HepG2 (cell line): ENCODE measurements at regions not wholly inside any gene's neighbourhood (a gene's known extent, or its start where the extent isn't known, plus 50 kb on each side); places are given as distances from the start of the nearest gene placed in this dataset.

Source experiments
- ATAC-seq: fragments of 200-7000 bp; cut with Tn5 transposase; 3 replicates; pipeline ENCODE4 v1.9.1; 2020; ENCODE audit warnings: mild to moderate bottlenecking, moderate library complexity
- BruUV-seq: library from RNA; stranded (reverse); fragments of 400-500 nt; replicated peaks from 2 replicates; lab custom pipeline; 2021; lab: Mats Ljungman, UMichigan
- CTCF ChIA-PET: fragments of 300-600 bp; formaldehyde crosslinking; extraction: SDS; loops from one replicate; lab custom pipeline; 2021; ENCODE audit warnings: low total read pairs, inconsistent platforms, low intra/inter-chr PET ratio; lab: Yijun Ruan, JAX
- POLR2A ChIA-PET: fragments of 350-600 bp; sonication (Branson Sonifier 250); formaldehyde crosslinking; loops from one replicate; lab custom pipeline; 2020; ENCODE audit warnings: antibody characterized with exemption, inconsistent platforms; lab: Yijun Ruan, JAX
- DNase-seq: peaks from one replicate; pipeline ENCODE4 v3.0.0-alpha.2; 2015; ENCODE audit warnings: low spot score
- FAIRE-seq: peaks from 3 replicates; lab custom pipeline; 2011; peaks lifted over from hg19 to GRCh38; lab: Jason Lieb, UNC
- H2AFZ ChIP-seq: one replicate; pipeline ENCODE4 v1.6.1; 2011; ENCODE audit warnings: low read length, inconsistent platforms
- H3K27ac ChIP-seq: fragments of 300-600 bp; 3 replicates; pipeline ENCODE4 v1.8.0; 2011; ENCODE audit warnings: mixed run types, mild to moderate bottlenecking, mixed read lengths, low read length, inconsistent platforms; ENCODE audit not compliant: insufficient read depth; ENCODE audit errors: extremely low read length
- H3K27me3 ChIP-seq, 2 experiments: fragments of 200-600 bp in 1 of 2; 2 replicates in 1 of 2; 3 replicates in 1 of 2; pipeline versions ENCODE4 v1.6.0 to v1.8.0; 2011; ENCODE audit warnings: low read length in 2 of 2, mild to moderate bottlenecking in 2 of 2, moderate library complexity in 2 of 2, inconsistent platforms in 1 of 2; ENCODE audit not compliant: insufficient read depth in 2 of 2, control insufficient read depth in 1 of 2
- H3K36me3 ChIP-seq, 2 experiments: fragments of 200-600 bp in 1 of 2; replicated peaks in 1 of 2; 2 replicates in 1 of 2; 3 replicates in 1 of 2; pipeline versions ENCODE4 v1.5.1 to v1.8.0; 2011; ENCODE audit warnings: low read length in 2 of 2, inconsistent platforms in 1 of 2; ENCODE audit not compliant: insufficient read depth in 2 of 2, control insufficient read depth in 1 of 2
- H3K4me1 ChIP-seq: 2 replicates; pipeline ENCODE4 v1.5.1; 2012; ENCODE audit warnings: low read length, inconsistent platforms; ENCODE audit not compliant: insufficient read depth
- H3K4me2 ChIP-seq: 2 replicates; pipeline ENCODE4 v1.6.0; 2011; ENCODE audit warnings: low read depth, low read length, inconsistent platforms
- H3K4me3 ChIP-seq, 3 experiments: fragments of 200-600 bp in 1 of 3; sonication (generic), shearing (Covaris generic) in 1 of 3; replicated peaks in 1 of 3; 2 replicates each; pipeline ENCODE4 v1.5.1; 2011 to 2016; ENCODE audit warnings: low read length in 3 of 3, inconsistent platforms in 2 of 3, low read depth in 2 of 3, mild to moderate bottlenecking in 2 of 3, control low read depth in 1 of 3, mixed read lengths in 1 of 3; ENCODE audit not compliant: insufficient read depth in 1 of 3
- H3K79me2 ChIP-seq: one replicate; pipeline ENCODE4 v1.6.1; 2011; ENCODE audit warnings: low read length, inconsistent platforms; ENCODE audit not compliant: insufficient read depth
- H3K9ac ChIP-seq: 2 replicates; pipeline ENCODE4 v1.6.0; 2011; ENCODE audit warnings: mild to moderate bottlenecking, low read depth, low read length, inconsistent platforms; ENCODE audit not compliant: insufficient read depth
- H3K9me3 ChIP-seq: 2 replicates; pipeline ENCODE4 v1.5.1; 2012; ENCODE audit warnings: mild to moderate bottlenecking, low read length
- H4K20me1 ChIP-seq: 2 replicates; pipeline ENCODE4 v1.6.0; 2011; ENCODE audit warnings: inconsistent platforms, mild to moderate bottlenecking, low read length, moderate library complexity; ENCODE audit not compliant: insufficient read depth
- ATF7-NPFF ChIP-seq: sonication (generic); formaldehyde crosslinking; IDR thresholded peaks from 2 replicates; pipeline ENCODE4 v1.8.1; 2023; ENCODE audit warnings: mild to moderate bottlenecking, low read depth, missing genetic modification reagents, moderate library complexity
- BCL6 ChIP-seq: IDR thresholded peaks from 2 replicates; pipeline ENCODE4 v1.6.1; 2016; ENCODE audit warnings: missing genetic modification reagents, missing compliant biosample characterization
- DZIP1 ChIP-seq: sonication (generic); formaldehyde crosslinking; IDR thresholded peaks from 2 replicates; pipeline ENCODE4 v1.5.0; 2020; ENCODE audit warnings: mild to moderate bottlenecking, missing genetic modification reagents
- FOXJ3 ChIP-seq: sonication (generic); formaldehyde crosslinking; IDR thresholded peaks from 2 replicates; pipeline ENCODE4 v1.4.0; 2020; ENCODE audit warnings: missing genetic modification reagents, mild to moderate bottlenecking, borderline replicate concordance
- HOXA5 ChIP-seq: sonication (generic); formaldehyde crosslinking; IDR thresholded peaks from 2 replicates; pipeline ENCODE4 v1.4.0; 2020; ENCODE audit warnings: missing genetic modification reagents
- KLF11 ChIP-seq: IDR thresholded peaks from 2 replicates; pipeline ENCODE4 v1.6.1; 2016; ENCODE audit warnings: missing compliant biosample characterization
- REL ChIP-seq: sonication (generic); formaldehyde crosslinking; conservative IDR thresholded peaks from 2 replicates; pipeline ENCODE4 v1.8.0; 2022; ENCODE audit warnings: mild to moderate bottlenecking, missing genetic modification reagents, moderate library complexity
- ZMAT3 ChIP-seq: sonication (generic); formaldehyde crosslinking; conservative IDR thresholded peaks from 2 replicates; pipeline ENCODE4 v1.7.0; 2021; ENCODE audit warnings: missing genetic modification reagents
- ZNF17 ChIP-seq: sonication (generic); formaldehyde crosslinking; IDR thresholded peaks from 2 replicates; pipeline ENCODE4 v1.5.0; 2020; ENCODE audit warnings: mild to moderate bottlenecking, missing genetic modification reagents
- ZNF296 ChIP-seq: sonication (generic); formaldehyde crosslinking; conservative IDR thresholded peaks from 2 replicates; pipeline ENCODE4 v1.5.0; 2020; ENCODE audit warnings: mild to moderate bottlenecking, missing genetic modification reagents
- ZNF414 ChIP-seq: sonication (generic); formaldehyde crosslinking; IDR thresholded peaks from 2 replicates; pipeline ENCODE4 v1.5.0; 2020; ENCODE audit warnings: missing genetic modification reagents
- ZNF510 ChIP-seq: sonication (generic); formaldehyde crosslinking; IDR thresholded peaks from 2 replicates; pipeline ENCODE4 v1.4.0; 2020; ENCODE audit warnings: low read depth, mild to moderate bottlenecking, missing genetic modification reagents
- ZNF775 ChIP-seq: sonication (generic); formaldehyde crosslinking; IDR thresholded peaks from 2 replicates; pipeline ENCODE4 v1.4.0; 2020; ENCODE audit warnings: missing genetic modification reagents, mild to moderate bottlenecking, moderate library complexity, borderline replicate concordance
- ZSCAN20 ChIP-seq: sonication (generic); formaldehyde crosslinking; IDR thresholded peaks from 2 replicates; pipeline ENCODE4 v1.4.0; 2020; ENCODE audit warnings: missing genetic modification reagents, mild to moderate bottlenecking, borderline replicate concordance
- WGBS: methylation state at CpG from one replicate; pipeline ENCODE4 v1.1.6; 2017; ENCODE audit warnings: low lambda C conversion rate; 5-methylcytosine and 5-hydroxymethylcytosine counted together
- in situ Hi-C: cut with HindIII; loops from 2 replicates; pipeline ENCODE4 v1.10.0; 2017; ENCODE audit warnings: low pct_unique_long_range_greater_than_20kb; ENCODE audit not compliant: extremely low pct_ligation_motif_present
- intact Hi-C: fragments of 100-400 bp; cut with micrococcal nuclease; formaldehyde crosslinking; loops from one replicate; pipeline ENCODE4 v1.10.0; 2022; ENCODE audit not compliant: unreplicated experiment

- TF ChIP-seq DZIP1 (no peak), ZNF414 (no peak), BCL6 (CRISPR knock-in tag) (no peak), REL (no peak), HOXA5 (CRISPR knock-in tag) (no peak), ZSCAN20 (CRISPR knock-in tag) (no peak), ZMAT3 (CRISPR knock-in tag) (no peak)
Measured at GRCh38 chr15:26134152-26134551, 271.0 kb upstream of the ATP10A start (continued).

GRCh38 chr15:26132811-26133210 lies 269.7 kb upstream of the ATP10A start:
- Histone ChIP-seq H3K27me3 (no peaks in the 10 kb centered on the region), H3K36me3 (no peaks in the 10 kb centered on the region)
- intact Hi-C loops: no loop called here
- TF ChIP-seq ZNF775 (no peak), FOXJ3 (CRISPR knock-in tag) (no peak), KLF11 (CRISPR knock-in tag) (no peak), ZNF296 (CRISPR knock-in tag) (no peak), ZNF510 (no peak), ATF7-NPFF (CRISPR knock-in tag) (no peak), ZNF17 (CRISPR knock-in tag) (no peak)
- TF ChIP-seq, all 625 proteins: peak for 0
- in situ Hi-C loops: no loop called here
- Histone ChIP-seq H4K20me1 (no peaks in the 10 kb centered on the region), H3K79me2 (no peaks in the 10 kb centered on the region), H3K27ac (no peak overlapping the region), H3K4me2 (no peak overlapping the region), H3K9me3 (no peaks in the 10 kb centered on the region), H3K9ac (no peak overlapping the region), H3K4me1 (no peaks in the 10 kb centered on the region), H2AFZ (no peak overlapping the region), H3K4me3 (no peak overlapping the region)
- CTCF ChIA-PET: no interaction called here
- DNase-seq (no peak), ATAC-seq (no peak), FAIRE-seq (no peak)
- POLR2A ChIA-PET: no interaction called here
- WGBS: 19% methylated on average over 3 of the region's 3 CpGs
- no TSS peak for BruUV-seq
